CD4-positive, alpha-beta T cell (primary cell): ENCODE measurements at regions not wholly inside any gene's neighbourhood (a gene's known extent, or its start where the extent isn't known, plus 50 kb on each side); places are given as distances from the start of the nearest gene placed in this dataset.
A peak's percentile ranks its signal among the peaks of the same experiment; 100 is the strongest.

ENCODE experiments used
- ATAC-seq: fragments of 200-7000 bp; cut with Tn5 transposase; one replicate; pipeline ENCODE4 v1.10.0; 2022; ENCODE audit warnings: mild to moderate bottlenecking; ENCODE audit not compliant: poor library complexity
- CTCF ChIA-PET: fragments of 350-600 bp; sonication (Branson Sonifier 250); formaldehyde crosslinking; loops from one replicate; lab custom pipeline; 2021; ENCODE audit warnings: antibody characterized with exemption, inconsistent platforms; lab: Charles Lee
- POLR2A ChIA-PET: fragments of 350-600 bp; sonication (Branson Sonifier 250); formaldehyde crosslinking; loops from one replicate; lab custom pipeline; 2021; ENCODE audit warnings: antibody characterized with exemption, inconsistent platforms; lab: Charles Lee
- DNase-seq, 14 experiments: peaks; one replicate each; pipeline ENCODE4 v3.0.0-alpha.2; 2013 to 2020; ENCODE audit warnings: mixed read lengths in 2 of 14
- H3K27ac ChIP-seq, 2 donors: one replicate each; pipeline versions ENCODE4 v1.5.1 to v1.7.0; 2013; ENCODE audit warnings: low read length in 2 of 2, low read depth in 1 of 2, mild to moderate bottlenecking in 1 of 2
- H3K27me3 ChIP-seq, 2 experiments: 1 replicate in 1 of 2; 2 replicates in 1 of 2; pipeline versions ENCODE4 v1.6.1 to v1.7.0; 2013; ENCODE audit warnings: low read length in 2 of 2, control low read depth in 1 of 2, mild to moderate bottlenecking in 1 of 2, moderate library complexity in 1 of 2; ENCODE audit not compliant: insufficient read depth in 2 of 2, control insufficient read depth in 1 of 2
- H3K36me3 ChIP-seq: one replicate; pipeline ENCODE4 v1.6.1; 2013; ENCODE audit warnings: low read length, control low read depth; ENCODE audit not compliant: insufficient read depth
- H3K4me1 ChIP-seq: one replicate; pipeline ENCODE4 v1.6.1; 2013; ENCODE audit warnings: low read length, control low read depth; ENCODE audit not compliant: insufficient read depth
- H3K4me3 ChIP-seq: one replicate; pipeline ENCODE4 v1.5.1; 2013; ENCODE audit warnings: mild to moderate bottlenecking, low read length, moderate library complexity
- H3K9me3 ChIP-seq, 2 experiments: 1 replicate in 1 of 2; 2 replicates in 1 of 2; pipeline versions ENCODE4 v1.6.1 to v1.7.0; 2013; ENCODE audit warnings: low read length in 2 of 2, mild to moderate bottlenecking in 2 of 2, control low read depth in 1 of 2, moderate library complexity in 1 of 2; ENCODE audit not compliant: control insufficient read depth in 1 of 2, insufficient read depth in 1 of 2
- H3K27ac Mint-ChIP-seq: one replicate; pipeline ENCODE4 v1.8.0; 2020; ENCODE audit warnings: mixed read lengths
- H3K27me3 Mint-ChIP-seq: one replicate; pipeline ENCODE4 v1.8.0; 2021; ENCODE audit warnings: mixed read lengths
- H3K36me3 Mint-ChIP-seq: one replicate; pipeline ENCODE4 v1.8.0; 2021; ENCODE audit warnings: low read depth, mixed read lengths
- H3K4me1 Mint-ChIP-seq: one replicate; pipeline ENCODE4 v1.8.0; 2021; ENCODE audit warnings: low read depth, mixed read lengths
- H3K4me3 Mint-ChIP-seq: one replicate; pipeline ENCODE4 v1.8.0; 2020; ENCODE audit warnings: mild to moderate bottlenecking, mixed read lengths
- H3K9me3 Mint-ChIP-seq: one replicate; pipeline ENCODE4 v1.8.0; 2020; ENCODE audit warnings: mixed read lengths
- intact Hi-C, 2 experiments: fragments of 100-400 bp; cut with DNase I in 1 of 2; cut with micrococcal nuclease in 1 of 2; formaldehyde crosslinking; loops; one replicate each; pipeline versions ENCODE4 v1.15.1 to v1.9.0; 2023 to 2025; cut with DNase I, micrococcal nuclease
- TF ChIP-seq, protein P1 (sequence below): fragments of 200-600 bp; IDR thresholded peaks from one replicate; pipeline ENCODE4 v1.8.0; 2022; ENCODE audit warnings: antibody characterized with exemption, mild to moderate bottlenecking

DNA sequence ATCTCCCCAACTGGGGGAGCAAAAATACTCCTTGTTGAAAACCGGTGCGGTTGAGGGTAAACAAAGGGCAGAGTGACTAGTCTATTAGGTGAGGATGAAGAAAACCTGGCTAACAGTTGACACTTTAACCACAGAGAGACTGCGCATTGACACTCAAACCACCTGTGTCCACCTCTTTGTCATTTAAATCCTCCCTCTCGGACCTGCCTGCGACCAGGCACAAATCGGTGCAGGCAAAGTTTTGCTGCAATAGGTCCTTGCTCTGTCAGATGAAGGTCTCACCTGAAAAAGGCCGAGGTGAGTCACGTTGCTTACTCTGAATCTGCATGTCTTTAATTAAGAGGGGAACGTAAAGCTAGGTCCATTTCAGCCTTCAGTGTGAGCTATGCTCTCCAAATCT, 494.1 kb upstream of the DPPA4 start:
- H3K9me3 Mint-ChIP-seq = no peaks in the 10 kb centered on the region
- no peak overlapping the region for H3K27ac ChIP-seq
- TF ChIP-seq, protein P1, sequence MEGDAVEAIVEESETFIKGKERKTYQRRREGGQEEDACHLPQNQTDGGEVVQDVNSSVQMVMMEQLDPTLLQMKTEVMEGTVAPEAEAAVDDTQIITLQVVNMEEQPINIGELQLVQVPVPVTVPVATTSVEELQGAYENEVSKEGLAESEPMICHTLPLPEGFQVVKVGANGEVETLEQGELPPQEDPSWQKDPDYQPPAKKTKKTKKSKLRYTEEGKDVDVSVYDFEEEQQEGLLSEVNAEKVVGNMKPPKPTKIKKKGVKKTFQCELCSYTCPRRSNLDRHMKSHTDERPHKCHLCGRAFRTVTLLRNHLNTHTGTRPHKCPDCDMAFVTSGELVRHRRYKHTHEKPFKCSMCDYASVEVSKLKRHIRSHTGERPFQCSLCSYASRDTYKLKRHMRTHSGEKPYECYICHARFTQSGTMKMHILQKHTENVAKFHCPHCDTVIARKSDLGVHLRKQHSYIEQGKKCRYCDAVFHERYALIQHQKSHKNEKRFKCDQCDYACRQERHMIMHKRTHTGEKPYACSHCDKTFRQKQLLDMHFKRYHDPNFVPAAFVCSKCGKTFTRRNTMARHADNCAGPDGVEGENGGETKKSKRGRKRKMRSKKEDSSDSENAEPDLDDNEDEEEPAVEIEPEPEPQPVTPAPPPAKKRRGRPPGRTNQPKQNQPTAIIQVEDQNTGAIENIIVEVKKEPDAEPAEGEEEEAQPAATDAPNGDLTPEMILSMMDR = no peak
- CTCF ChIA-PET = no interaction called here
- H3K27me3 ChIP-seq = no peaks in the 10 kb centered on the region
- H3K9me3 ChIP-seq = peaks cover 0 to 8% of the 10 kb centered on the region in 2 experiments
- DNase-seq (no peak), ATAC-seq (no peak)
- no peak overlapping the region for H3K4me3 Mint-ChIP-seq
- no peaks in the 10 kb centered on the region for H3K36me3 ChIP-seq
- POLR2A ChIA-PET = no interaction called here
- no peaks in the 10 kb centered on the region for H3K4me1 Mint-ChIP-seq
- H3K27ac Mint-ChIP-seq = no peak overlapping the region
- no peaks in the 10 kb centered on the region for H3K27me3 Mint-ChIP-seq
- no peak overlapping the region for H3K4me3 ChIP-seq
- H3K4me1 ChIP-seq = no peaks in the 10 kb centered on the region
- intact Hi-C loops = loop anchor here in 1 of 2 experiments (5.0 kb wide), 1 partner anchor 49 kb away; no protein-coding TSS in a partner anchor
- H3K36me3 Mint-ChIP-seq = no peaks in the 10 kb centered on the region

DNA sequence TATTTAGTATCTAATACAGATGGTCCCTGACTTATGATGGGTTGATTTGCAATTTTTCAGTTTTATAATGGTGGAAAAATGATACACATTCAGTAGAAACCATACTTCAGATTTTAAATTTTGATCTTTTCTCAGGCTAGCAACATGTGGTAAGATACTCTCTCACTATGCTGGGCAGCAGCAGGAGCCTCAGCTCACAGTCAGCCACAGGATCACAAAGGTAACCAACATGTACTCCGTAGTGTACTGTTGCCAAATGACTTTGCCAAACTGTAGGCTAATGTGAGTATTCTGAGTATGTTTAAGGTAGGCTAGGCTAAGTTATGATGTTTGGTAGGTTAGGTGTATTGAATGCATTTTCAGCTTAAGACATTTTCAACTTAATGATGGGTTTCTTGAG, 498.6 kb upstream of the DPPA4 start:
- ChIA-PET CTCF (no interaction called here), POLR2A (no interaction called here)

DNA sequence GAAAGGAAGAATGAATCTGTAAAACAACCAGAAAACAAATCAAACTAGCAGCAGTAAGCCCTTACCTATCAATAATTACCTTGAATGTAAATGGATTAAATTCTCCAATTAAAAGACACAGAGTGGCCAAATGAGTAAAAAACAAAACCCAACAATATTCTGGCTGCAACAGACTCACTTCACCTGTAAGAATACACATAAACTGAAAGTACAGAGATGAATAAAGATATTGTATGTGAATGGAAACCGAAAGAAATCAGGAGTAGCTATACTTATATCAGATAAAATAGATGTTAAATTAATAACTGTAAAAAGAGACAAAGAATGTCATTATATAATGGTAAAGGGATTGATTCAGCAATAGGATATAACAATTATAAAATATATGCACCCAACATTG, 514.5 kb upstream of the DPPA4 start:
- H3K9me3 ChIP-seq = peaks cover 9 to 27% of the 10 kb centered on the region in 2 experiments
- Mint-ChIP-seq H3K4me3 (no peak overlapping the region), H3K27ac (no peak overlapping the region), H3K36me3 (peaks cover 17% of the 10 kb centered on the region), H3K4me1 (peaks cover 17% of the 10 kb centered on the region), H3K27me3 (no peaks in the 10 kb centered on the region), H3K9me3 (peaks cover 20% of the 10 kb centered on the region)
- H3K36me3 ChIP-seq = no peaks in the 10 kb centered on the region
- ChIA-PET CTCF (no interaction called here), POLR2A (no interaction called here)
- H3K4me1 ChIP-seq = no peaks in the 10 kb centered on the region
- TF ChIP-seq, protein P1 = no peak
- peak in 1 of 14 experiments; percentile 42 for DNase-seq
- H3K27ac ChIP-seq = no peak overlapping the region
- no peak overlapping the region for H3K4me3 ChIP-seq
- intact Hi-C loops = no loop called here
- no peaks in the 10 kb centered on the region for H3K27me3 ChIP-seq
- ATAC-seq = no peak

More for the DNA sequence above, 498.6 kb upstream of the DPPA4 start:
- intact Hi-C loops = no loop called here
- ATAC-seq (no peak), DNase-seq (no peak)
- no peak overlapping the region for H3K4me3 ChIP-seq
- no peaks in the 10 kb centered on the region for H3K27me3 ChIP-seq
- H3K36me3 Mint-ChIP-seq = no peaks in the 10 kb centered on the region
- H3K27me3 Mint-ChIP-seq = no peaks in the 10 kb centered on the region
- no peaks in the 10 kb centered on the region for H3K4me1 Mint-ChIP-seq
- TF ChIP-seq, protein P1 = no peak
- no peaks in the 10 kb centered on the region for H3K36me3 ChIP-seq
- no peaks in the 10 kb centered on the region for H3K9me3 Mint-ChIP-seq
- no peak overlapping the region for H3K4me3 Mint-ChIP-seq
- no peaks in the 10 kb centered on the region for H3K4me1 ChIP-seq
- H3K27ac ChIP-seq = no peak overlapping the region
- H3K9me3 ChIP-seq = peaks cover 0 to under 1% of the 10 kb centered on the region in 2 experiments
- H3K27ac Mint-ChIP-seq = no peak overlapping the region
